ENCODE measurements at regions not wholly inside any gene's neighbourhood (a gene's known extent, or its start where the extent isn't known, plus 50 kb on each side); places are given as distances from the start of the nearest gene placed in this dataset.

- H3K9me3 ChIP-seq, result no peaks in the 10 kb centered on the region
- no peaks in the 10 kb centered on the region for H3K27me3 ChIP-seq
- H3K36me3 ChIP-seq, result no peaks in the 10 kb centered on the region
- DNase-seq (no peak), ATAC-seq (no peak)
- no peak for TF ChIP-seq CTCF (IDR thresholded peaks at IDR 0.05)
- H3K27ac ChIP-seq, result peak overlapping the region in 1 of 2 donors; percentile 46
- no peak overlapping the region for H3K4me3 ChIP-seq
- intact Hi-C loops (cut with DNase I), result no loop called here
- H3K4me1 ChIP-seq, result peaks cover 0 to 8% of the 10 kb centered on the region in 2 donors
These were observed 50.7 kb upstream of the TOX2 start for GRCh38 chr20:43863821-43864544.

- no peak for DNase-seq
- TF ChIP-seq CTCF (IDR thresholded peaks at IDR 0.05), result no peak
- intact Hi-C loops (cut with DNase I), result no loop called here
- H3K27me3 ChIP-seq, result no peaks in the 10 kb centered on the region
- peaks cover 0 to 8% of the 10 kb centered on the region in 2 donors for H3K4me1 ChIP-seq
- no peaks in the 10 kb centered on the region for H3K36me3 ChIP-seq
- no peak overlapping the region for H3K4me3 ChIP-seq
- H3K9me3 ChIP-seq, result no peaks in the 10 kb centered on the region
- H3K27ac ChIP-seq, result peak overlapping the region in 1 of 2 donors; percentile 46
- ATAC-seq, result no peak
These were observed 51.3 kb upstream of the TOX2 start for GRCh38 chr20:43863330-43863729.

GRCh38 chr20:43862438-43862837 lies 52.2 kb upstream of the TOX2 start:
- Histone ChIP-seq H3K9me3 (no peaks in the 10 kb centered on the region), H3K4me3 (no peak overlapping the region), H3K27me3 (no peaks in the 10 kb centered on the region), H3K27ac (no peak overlapping the region), H3K36me3 (no peaks in the 10 kb centered on the region), H3K4me1 (peaks cover 0 to 8% of the 10 kb centered on the region in 2 donors)
- TF ChIP-seq CTCF (IDR thresholded peaks at IDR 0.05), result no peak
- no peak for ATAC-seq
- DNase-seq, result no peak
- intact Hi-C loops (cut with DNase I), result no loop called here

- no peak overlapping the region for H3K27ac ChIP-seq
- no peaks in the 10 kb centered on the region for H3K36me3 ChIP-seq
- H3K9me3 ChIP-seq, result no peaks in the 10 kb centered on the region
- H3K27me3 ChIP-seq, result no peaks in the 10 kb centered on the region
- TF ChIP-seq CTCF (IDR thresholded peaks at IDR 0.05), result no peak
- H3K4me1 ChIP-seq, result peaks cover 0 to 8% of the 10 kb centered on the region in 2 donors
- H3K4me3 ChIP-seq, result no peak overlapping the region
- DNase-seq (no peak), ATAC-seq (no peak)
- intact Hi-C loops (cut with DNase I), result no loop called here
These were observed 54.7 kb upstream of the TOX2 start for GRCh38 chr20:43859994-43860393.

GRCh38 chr20:43857932-43858331 lies 56.7 kb upstream of the TOX2 start:
- no peaks in the 10 kb centered on the region for H3K4me1 ChIP-seq
- DNase-seq (no peak), ATAC-seq (no peak)
- TF ChIP-seq CTCF (IDR thresholded peaks at IDR 0.05), result no peak
- no peaks in the 10 kb centered on the region for H3K27me3 ChIP-seq
- intact Hi-C loops (cut with DNase I), result no loop called here
- H3K4me3 ChIP-seq, result no peak overlapping the region
- no peaks in the 10 kb centered on the region for H3K36me3 ChIP-seq
- no peaks in the 10 kb centered on the region for H3K9me3 ChIP-seq
- no peak overlapping the region for H3K27ac ChIP-seq
